GM21360 (cell line): ENCODE measurements at regions not wholly inside any gene's neighbourhood (a gene's known extent, or its start where the extent isn't known, plus 50 kb on each side); places are given as distances from the start of the nearest gene placed in this dataset.
A peak's percentile ranks its signal among the peaks of the same experiment; 100 is the strongest.
"Not testable (repeated sequence)": the region's sequence is repeated elsewhere in the genome, so short reads cannot be mapped to it uniquely, and the experiment has no call there.

Experiments
- ATAC-seq: cut with Tn5 transposase; IDR thresholded peaks from one replicate; pipeline ENCODE4 v1.9.1; 2021; ENCODE audit warnings: mild to moderate bottlenecking, moderate library complexity; ENCODE audit not compliant: unreplicated experiment

DNA sequence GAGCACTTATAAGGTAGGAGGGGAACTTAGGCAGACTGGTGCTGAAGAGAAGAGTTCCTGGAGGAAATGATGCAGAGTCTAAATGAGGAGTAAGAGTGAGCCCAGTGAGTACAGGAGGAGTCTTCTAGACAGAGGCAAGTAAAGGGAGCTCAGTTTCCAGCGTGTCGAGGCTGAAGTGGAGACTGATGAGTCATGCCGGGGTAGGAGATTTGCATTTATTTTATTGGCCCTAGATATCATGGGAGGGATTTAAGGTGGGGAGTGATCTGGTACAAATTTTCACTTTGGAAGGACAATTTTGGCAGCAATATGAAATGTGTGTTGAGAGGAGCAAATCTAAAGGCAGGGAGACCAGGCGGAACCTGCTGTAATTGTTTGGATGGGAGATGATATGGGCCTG lies 157.5 kb downstream of the TTC8 start:
- ATAC-seq = no peak

DNA sequence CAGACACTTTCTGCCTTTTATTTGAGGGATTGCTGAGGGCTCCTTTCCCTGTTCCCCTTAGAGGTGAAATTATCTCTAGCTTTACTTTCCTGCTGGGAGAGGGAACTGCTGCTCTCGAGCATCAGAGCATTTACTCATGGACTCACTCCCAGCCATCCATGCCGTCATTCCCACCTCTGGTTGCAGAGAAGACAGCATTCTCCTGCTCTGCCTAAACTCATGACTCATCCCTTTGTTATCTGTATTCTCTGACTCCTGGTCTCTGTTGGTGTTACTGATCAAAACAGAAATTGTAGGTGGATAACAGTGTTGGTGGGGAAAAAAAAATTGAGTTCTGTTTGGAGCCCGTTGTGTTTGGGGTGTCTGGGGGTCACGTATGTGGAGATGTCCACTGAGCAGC lies 159.3 kb downstream of the TTC8 start:
- ATAC-seq = no peak

DNA sequence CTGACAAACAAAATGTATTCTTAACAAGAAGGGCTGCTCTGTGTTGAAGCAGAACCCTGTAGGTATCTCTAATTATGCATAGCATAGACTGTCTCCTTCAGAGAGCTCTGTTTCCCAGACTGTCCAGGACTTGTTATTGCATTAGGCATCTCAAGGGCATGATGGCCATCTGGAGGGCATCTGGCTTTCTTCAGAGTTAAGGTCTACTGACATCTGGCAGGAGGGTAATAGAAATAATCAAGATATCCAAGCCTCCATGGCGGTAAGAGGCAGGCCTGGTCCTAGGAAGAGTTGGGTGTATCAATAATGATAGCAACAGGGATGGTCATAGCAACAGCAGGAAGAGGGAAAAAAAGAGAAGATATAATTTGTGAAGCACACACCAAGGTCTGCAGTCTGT lies 161.2 kb downstream of the TTC8 start:
- ATAC-seq = no peak

- ATAC-seq = no peak
Observed at GRCh38 chr14:88986146-88986841, 161.8 kb downstream of the TTC8 start.

- not testable (repeated sequence) for ATAC-seq
Observed at GRCh38 chr14:88986908-88987307, 162.5 kb downstream of the TTC8 start.

DNA sequence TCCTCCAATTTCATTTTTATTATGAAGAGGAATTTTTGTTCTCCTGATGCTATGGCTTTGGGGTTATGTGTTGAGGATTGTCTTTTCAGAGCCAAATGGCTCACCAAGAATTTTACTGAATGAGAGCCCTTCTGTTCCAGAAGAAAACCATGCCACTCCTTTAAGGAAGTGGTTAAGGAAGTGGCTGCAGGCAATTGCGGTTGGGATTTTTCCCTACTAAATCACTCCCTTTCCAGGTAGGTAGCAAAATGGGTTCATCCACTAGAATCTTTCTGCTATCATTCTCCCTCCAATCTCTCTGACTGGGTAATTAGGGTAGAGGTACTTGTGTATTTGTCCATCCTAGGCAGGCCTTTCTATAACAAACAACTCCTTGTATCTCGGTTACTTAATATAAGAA lies 163.1 kb downstream of the TTC8 start:
- ATAC-seq = no peak

DNA sequence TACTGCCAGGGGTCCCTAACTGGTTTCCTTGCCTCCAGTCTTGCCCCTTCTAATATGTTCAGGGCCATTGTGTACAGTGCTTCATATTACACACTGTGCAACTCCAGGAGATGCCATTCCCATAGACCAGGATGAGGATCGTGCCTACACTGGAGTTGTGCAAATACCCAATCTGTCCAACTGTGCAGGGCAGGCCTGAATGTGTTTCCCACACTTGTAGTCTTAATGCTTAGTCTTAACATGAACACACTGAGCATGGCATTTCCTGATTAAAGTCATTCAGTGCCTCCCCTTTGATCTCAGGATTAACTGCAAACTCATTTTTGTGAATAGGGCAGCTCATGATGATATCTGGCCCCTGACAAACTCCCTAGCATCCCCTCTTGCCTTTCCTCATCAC lies 165.5 kb downstream of the TTC8 start:
- no peak for ATAC-seq

- ATAC-seq = no peak
Observed at GRCh38 chr14:88990856-88991255, 166.4 kb downstream of the TTC8 start.

GRCh38 chr14:88992011-88992410 lies 167.6 kb downstream of the TTC8 start:
- no peak for ATAC-seq

GRCh38 chr14:88993946-88994345 lies 169.5 kb downstream of the TTC8 start:
- no peak for ATAC-seq

- no peak for ATAC-seq
Observed at GRCh38 chr14:88995437-88996198, 171.2 kb downstream of the TTC8 start.

- no peak for ATAC-seq
Observed at GRCh38 chr14:88998027-88998426, 173.6 kb downstream of the TTC8 start.

GRCh38 chr14:88999137-88999536 lies 174.7 kb downstream of the TTC8 start:
- no peak for ATAC-seq

- ATAC-seq = peak; percentile 60
Observed at GRCh38 chr14:89000007-89000942, 175.8 kb downstream of the TTC8 start.

DNA sequence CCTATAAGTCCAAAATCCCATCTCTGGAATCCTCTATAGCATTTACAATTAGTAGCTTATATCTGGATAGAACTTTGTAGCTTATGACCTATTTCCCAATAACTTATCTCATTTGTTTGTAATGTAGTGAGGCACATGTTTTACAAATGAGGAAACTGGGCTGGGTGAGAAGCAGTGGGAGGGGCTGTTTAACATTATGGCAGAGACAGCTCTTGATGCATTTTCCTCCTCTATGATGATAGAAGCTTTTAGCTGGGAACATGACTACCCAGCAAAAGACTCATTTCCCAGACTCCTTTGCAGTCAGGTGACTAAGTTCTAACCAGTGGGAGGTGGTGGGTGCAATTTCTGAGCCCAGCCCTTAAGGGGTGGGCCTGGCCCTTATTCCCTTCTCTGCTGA lies 179.7 kb downstream of the TTC8 start:
- no peak for ATAC-seq

GRCh38 chr14:89007906-89008305 lies 183.5 kb downstream of the TTC8 start:
- ATAC-seq = no peak

DNA sequence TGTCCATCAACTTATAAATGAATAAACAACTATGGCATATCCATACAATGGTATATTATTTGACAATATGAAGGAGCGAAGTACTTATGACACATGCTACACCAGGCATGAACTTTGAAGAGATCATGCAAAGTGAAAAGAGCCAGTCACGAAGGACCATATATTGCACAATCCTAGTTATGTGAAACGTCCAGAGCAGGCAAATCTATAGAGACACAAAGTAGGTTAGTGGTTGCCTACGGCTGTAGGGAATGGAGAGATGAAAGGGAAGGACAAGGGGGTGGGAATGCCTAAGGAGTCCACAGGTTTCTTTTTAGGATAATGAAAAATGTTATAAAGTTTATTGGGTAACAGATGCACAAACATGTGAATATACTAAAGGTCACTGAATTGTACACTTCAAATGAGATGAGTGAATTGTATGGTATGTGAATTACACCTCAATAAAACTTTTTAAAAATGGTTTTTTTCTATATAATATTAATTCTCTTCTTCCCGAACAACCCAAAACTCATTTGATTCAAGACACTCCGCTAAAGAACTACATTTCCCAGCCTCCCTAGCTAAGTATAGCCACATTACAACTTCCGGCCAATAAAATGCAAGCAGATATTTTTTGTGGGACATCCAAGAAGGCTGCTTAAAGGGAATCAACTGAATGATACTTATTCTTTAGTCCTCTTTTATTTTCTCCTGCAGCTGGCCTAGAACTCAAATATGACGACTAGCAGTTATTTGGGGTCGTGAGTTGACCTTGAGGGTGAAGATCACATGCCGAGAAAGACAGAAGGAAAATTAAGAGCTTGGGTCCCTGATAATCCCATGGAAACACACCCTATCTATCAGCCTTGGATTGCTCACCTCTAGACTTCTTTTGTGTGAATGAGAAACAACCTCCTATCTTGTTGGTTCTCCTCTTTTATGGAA lies 187.2 kb downstream of the TTC8 start:
- no peak for ATAC-seq

DNA sequence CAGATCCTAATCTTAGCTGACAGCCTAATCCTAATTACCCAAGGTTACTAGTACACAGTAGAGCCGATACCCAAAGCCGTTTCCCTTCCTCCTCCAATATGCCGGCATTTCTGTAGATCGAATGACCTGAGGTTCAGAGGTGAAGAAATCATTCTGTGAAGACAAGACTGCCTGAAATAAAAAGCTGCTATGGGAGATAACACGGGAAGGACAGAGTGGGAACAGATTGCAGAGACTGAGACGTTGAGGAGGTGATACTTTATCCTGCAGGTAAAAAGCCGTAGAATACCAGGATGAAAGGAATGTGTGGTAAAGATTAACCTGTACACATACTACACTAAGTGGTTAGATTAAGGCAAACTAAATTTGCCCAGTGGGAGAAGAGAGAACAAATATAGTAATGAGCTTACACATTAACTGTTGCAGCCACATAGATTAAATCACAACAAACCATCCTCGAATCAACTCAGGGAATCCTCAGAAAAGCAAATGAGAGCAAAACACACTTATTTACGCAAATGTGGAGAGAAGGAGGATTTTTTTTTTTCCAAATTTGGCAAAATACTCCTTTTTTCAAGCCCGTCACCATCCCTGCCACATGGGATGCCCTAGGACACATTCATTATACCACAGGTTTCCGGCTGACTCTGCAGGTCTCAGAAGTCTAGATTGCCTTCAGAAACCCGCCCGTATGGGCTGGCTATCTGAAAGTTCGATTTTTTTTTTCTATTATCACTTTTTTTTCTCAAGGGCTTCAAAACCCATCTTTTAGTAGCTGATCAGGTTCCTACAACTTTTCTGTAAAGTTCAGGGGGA lies 188.0 kb downstream of the TTC8 start:
- ATAC-seq = no peak

DNA sequence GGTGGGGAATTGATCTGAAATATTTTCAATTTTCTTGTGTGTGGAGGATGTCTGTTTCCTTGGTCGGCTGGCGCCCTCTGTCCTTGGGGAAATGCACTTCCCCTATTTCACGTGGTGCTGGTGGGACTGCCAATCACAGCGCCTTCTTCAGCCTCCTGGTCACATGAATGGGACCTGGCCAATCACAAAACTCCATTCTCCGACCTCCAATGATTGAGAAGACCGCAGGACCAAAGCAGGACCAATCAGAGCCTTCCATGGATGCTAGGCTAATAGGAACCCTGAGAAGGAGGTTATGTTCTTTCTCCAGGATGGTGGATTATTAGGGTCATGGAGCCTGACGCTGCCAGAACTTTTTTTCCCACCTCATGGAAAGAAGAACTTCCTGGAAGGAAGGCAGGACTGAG lies 188.7 kb downstream of the TTC8 start:
- no peak for ATAC-seq
